H1 (cell line): ENCODE measurements at regions not wholly inside any gene's neighbourhood (a gene's known extent, or its start where the extent isn't known, plus 50 kb on each side); places are given as distances from the start of the nearest gene placed in this dataset.

ENCODE experiments used
- CTCF ChIA-PET: fragments of 300-600 bp; sonication (Branson Sonifier 250); formaldehyde crosslinking; loops from one replicate; lab custom pipeline; 2021; ENCODE audit not compliant: partially characterized antibody; lab: Charles Lee
- POLR2A ChIA-PET: fragments of 300-600 bp; sonication (Branson Sonifier 250); formaldehyde crosslinking; loops from one replicate; lab custom pipeline; 2021; ENCODE audit warnings: inconsistent platforms; ENCODE audit not compliant: partially characterized antibody; lab: Charles Lee
- DNase-seq, 2 experiments: peaks; one replicate each; pipeline versions ENCODE4 v3.0.0 to v3.0.0-alpha.2; 2010 to 2022; ENCODE audit warnings: low spot score in 2 of 2, low read depth in 1 of 2, mixed read lengths in 1 of 2
- FAIRE-seq: peaks from 2 replicates; lab custom pipeline; 2011; peaks lifted over from hg19 to GRCh38; lab: Jason Lieb, UNC
- H2AFZ ChIP-seq: 2 replicates; pipeline ENCODE4 v1.8.1; 2012; ENCODE audit warnings: low read length, inconsistent platforms
- H2AK5ac ChIP-seq: 2 replicates; pipeline ENCODE4 v1.6.1; 2013; ENCODE audit warnings: low read depth, low read length
- H2BK120ac ChIP-seq: replicated peaks from 2 replicates; pipeline ENCODE3; 2013; ENCODE audit warnings: low read depth, low read length, inconsistent platforms
- H2BK12ac ChIP-seq: 2 replicates; pipeline ENCODE4 v1.6.1; 2013; ENCODE audit warnings: low read depth, low read length
- H2BK15ac ChIP-seq: 2 replicates; pipeline ENCODE4 v1.6.1; 2013; ENCODE audit warnings: low read length
- H2BK20ac ChIP-seq: 2 replicates; pipeline ENCODE4 v1.6.1; 2013; ENCODE audit warnings: low read length
- H2BK5ac ChIP-seq: 2 replicates; pipeline ENCODE4 v1.6.1; 2013; ENCODE audit warnings: low read depth, low read length
- H3K14ac ChIP-seq: 2 replicates; pipeline ENCODE4 v1.6.1; 2013; ENCODE audit warnings: inconsistent platforms; ENCODE audit not compliant: insufficient read length
- H3K18ac ChIP-seq: 2 replicates; pipeline ENCODE4 v1.6.1; 2013; ENCODE audit warnings: low read length; ENCODE audit errors: extremely low read depth
- H3K23ac ChIP-seq: 2 replicates; pipeline ENCODE4 v1.6.1; 2013; ENCODE audit warnings: inconsistent platforms; ENCODE audit not compliant: insufficient read length
- H3K23me2 ChIP-seq: 2 replicates; pipeline ENCODE4 v1.6.1; 2013; ENCODE audit warnings: low read depth, low read length
- H3K27ac ChIP-seq: 2 replicates; pipeline ENCODE4 v1.6.1; 2011; ENCODE audit warnings: low read depth, low read length, inconsistent platforms
- H3K27me3 ChIP-seq, 4 experiments: replicated peaks in 1 of 4; 1 replicate in 1 of 4; 2 replicates in 3 of 4; pipeline versions ENCODE4 v1.6.1 to v1.8.1; 2011 to 2013; ENCODE audit warnings: low read length in 3 of 4, mild to moderate bottlenecking in 3 of 4, inconsistent platforms in 2 of 4, mixed read lengths in 2 of 4, moderate library complexity in 1 of 4; ENCODE audit not compliant: control insufficient read depth in 3 of 4, insufficient read depth in 3 of 4; ENCODE audit errors: extremely low read depth in 1 of 4
- H3K36me3 ChIP-seq, 4 experiments: 2 replicates each; pipeline versions ENCODE4 v1.6.1 to v1.8.1; 2011 to 2013; ENCODE audit warnings: mild to moderate bottlenecking in 4 of 4, low read length in 3 of 4, moderate library complexity in 2 of 4, control low read depth in 1 of 4, inconsistent platforms in 1 of 4; ENCODE audit not compliant: insufficient read depth in 4 of 4, control insufficient read depth in 2 of 4
- H3K4ac ChIP-seq: replicated peaks from 2 replicates; pipeline ENCODE3; 2013; ENCODE audit warnings: low read length, low read depth, mixed read lengths, inconsistent platforms; ENCODE audit not compliant: insufficient read length
- H3K4me1 ChIP-seq, 4 experiments: replicated peaks in 1 of 4; 1 replicate in 1 of 4; 2 replicates in 3 of 4; pipeline versions ENCODE4 v1.6.1 to v1.8.1; 2011 to 2013; ENCODE audit warnings: low read length in 3 of 4, inconsistent platforms in 2 of 4, mixed read lengths in 1 of 4; ENCODE audit not compliant: insufficient read depth in 4 of 4, control insufficient read depth in 3 of 4
- H3K4me2 ChIP-seq, 2 experiments: 2 replicates each; pipeline versions ENCODE4 v1.6.1 to v1.8.1; 2011 to 2013; ENCODE audit warnings: low read depth in 2 of 2, low read length in 2 of 2, control low read depth in 1 of 2, inconsistent platforms in 1 of 2, mild to moderate bottlenecking in 1 of 2; ENCODE audit not compliant: insufficient read depth in 1 of 2
- H3K4me3 ChIP-seq, 4 experiments: fragments of 200-600, 300-600 bp in 1 of 4; sonication (generic), shearing (Covaris generic), sonication (Bioruptor Twin) in 1 of 4; 2 replicates each; pipeline versions ENCODE4 v1.5.1 to v1.8.1; 2011 to 2016; ENCODE audit warnings: low read length in 4 of 4, low read depth in 3 of 4, control low read depth in 2 of 4, inconsistent platforms in 2 of 4, mild to moderate bottlenecking in 2 of 4, mixed read lengths in 1 of 4, moderate library complexity in 1 of 4; ENCODE audit not compliant: insufficient read depth in 2 of 4; ENCODE audit errors: extremely low read depth in 1 of 4
- H3K56ac ChIP-seq: replicated peaks from 2 replicates; pipeline ENCODE3; 2013; ENCODE audit warnings: low read depth, mild to moderate bottlenecking, mixed read lengths, low read length, inconsistent platforms; ENCODE audit not compliant: insufficient read length
- H3K79me1 ChIP-seq: 2 replicates; pipeline ENCODE4 v1.6.1; 2013; ENCODE audit warnings: low read depth, low read length, control low read depth
- H3K79me2 ChIP-seq, 2 experiments: 2 replicates each; pipeline versions ENCODE4 v1.6.1 to v1.8.1; 2012 to 2013; ENCODE audit warnings: low read length in 2 of 2, mild to moderate bottlenecking in 2 of 2, inconsistent platforms in 1 of 2; ENCODE audit not compliant: insufficient read depth in 2 of 2, control insufficient read depth in 1 of 2
- H3K9ac ChIP-seq, 4 experiments: replicated peaks in 1 of 4; 1 replicate in 1 of 4; 2 replicates in 3 of 4; pipeline versions ENCODE4 v1.6.1 to v1.8.1; 2011 to 2013; ENCODE audit warnings: low read depth in 3 of 4, low read length in 3 of 4, control low read depth in 2 of 4, mild to moderate bottlenecking in 2 of 4, moderate library complexity in 2 of 4, inconsistent platforms in 1 of 4; ENCODE audit errors: extremely low read depth in 1 of 4
- H3K9me3 ChIP-seq, 2 experiments: 2 replicates each; pipeline versions ENCODE4 v1.6.1 to v1.8.1; 2012 to 2013; ENCODE audit warnings: mild to moderate bottlenecking in 2 of 2, moderate library complexity in 2 of 2, control low read depth in 1 of 2, inconsistent platforms in 1 of 2, low read depth in 1 of 2, low read length in 1 of 2, mixed read lengths in 1 of 2; ENCODE audit not compliant: insufficient read depth in 2 of 2
- H4K20me1 ChIP-seq, 2 experiments: replicated peaks in 1 of 2; 2 replicates each; pipeline versions ENCODE3 to v1.8.1; 2011 to 2013; ENCODE audit warnings: inconsistent platforms in 2 of 2, low read length in 2 of 2, mild to moderate bottlenecking in 1 of 2; ENCODE audit not compliant: insufficient read depth in 2 of 2, control insufficient read depth in 1 of 2
- H4K5ac ChIP-seq: 2 replicates; pipeline ENCODE4 v1.6.1; 2013; ENCODE audit warnings: low read length, low read depth, mixed read lengths, inconsistent platforms; ENCODE audit not compliant: insufficient read length
- H4K8ac ChIP-seq: 2 replicates; pipeline ENCODE4 v1.8.0; 2013; ENCODE audit warnings: mild to moderate bottlenecking, moderate library complexity, low read length, inconsistent platforms; ENCODE audit not compliant: insufficient read depth; ENCODE audit errors: extremely low read depth
- H4K91ac ChIP-seq: replicated peaks from 2 replicates; pipeline ENCODE3; 2013; ENCODE audit warnings: low read length, mixed read lengths, inconsistent platforms; ENCODE audit not compliant: insufficient read length
- HDAC2 ChIP-seq, 2 experiments: fragments of 300-600 bp in 1 of 2; sonication (generic) in 1 of 2; IDR thresholded peaks; 2 replicates each; pipeline ENCODE4 v1.6.1; 2011 to 2012; ENCODE audit warnings: low read depth in 2 of 2, low read length in 2 of 2, mild to moderate bottlenecking in 2 of 2, moderate library complexity in 2 of 2, borderline replicate concordance in 1 of 2, inconsistent platforms in 1 of 2
- HDAC6 ChIP-seq: IDR thresholded peaks from one replicate; pipeline ENCODE4 v1.7.1; 2012; ENCODE audit warnings: low read depth, mild to moderate bottlenecking, inconsistent platforms, low read length, moderate library complexity
- RAD21 ChIP-seq, 2 experiments: IDR thresholded peaks in 1 of 2; conservative IDR thresholded peaks in 1 of 2; 2 replicates each; pipeline ENCODE4 v1.6.1; 2011; ENCODE audit warnings: low read depth in 2 of 2, low read length in 2 of 2, improper control_type of control experiment in 1 of 2, inconsistent platforms in 1 of 2, mild to moderate bottlenecking in 1 of 2, moderate library complexity in 1 of 2
- RBBP5 ChIP-seq: IDR thresholded peaks from 2 replicates; pipeline ENCODE4 v1.7.1; 2012; ENCODE audit warnings: low read depth, mild to moderate bottlenecking, inconsistent platforms, low read length, moderate library complexity, borderline replicate concordance
- RFX5 ChIP-seq: IDR thresholded peaks from 2 replicates; pipeline ENCODE4 v1.6.1; 2011; ENCODE audit warnings: low read depth, low read length, improper control_type of control experiment, borderline replicate concordance
- RNF2 ChIP-seq: fragments of 200-900, 300-1000 bp; sonication (generic); IDR thresholded peaks from 2 replicates; pipeline ENCODE4 v1.7.1; 2016; ENCODE audit warnings: borderline replicate concordance, low read depth, mild to moderate bottlenecking, antibody characterized with exemption, low read length; ENCODE audit not compliant: poor library complexity, severe bottlenecking; ENCODE audit errors: missing control alignments
- SAP30 ChIP-seq: fragments of 300-600 bp; sonication (generic); IDR thresholded peaks from 2 replicates; pipeline ENCODE4 v1.7.1; 2012; ENCODE audit warnings: low read length, moderate library complexity, mild to moderate bottlenecking, inconsistent platforms; ENCODE audit not compliant: insufficient read depth, insufficient replicate concordance
- SIN3A ChIP-seq, 2 experiments: IDR thresholded peaks in 1 of 2; conservative IDR thresholded peaks in 1 of 2; 2 replicates each; pipeline ENCODE4 v1.6.1; 2011 to 2012; ENCODE audit warnings: low read length in 2 of 2, improper control_type of control experiment in 1 of 2, low read depth in 1 of 2, mild to moderate bottlenecking in 1 of 2
- TAF1 ChIP-seq: IDR thresholded peaks from 2 replicates; pipeline ENCODE4 v1.6.1; 2011; ENCODE audit warnings: mild to moderate bottlenecking, low read depth, low read length
- TBP ChIP-seq: IDR thresholded peaks from 2 replicates; pipeline ENCODE4 v1.6.1; 2011; ENCODE audit warnings: low read depth, low read length, improper control_type of control experiment
- WGBS, 2 experiments: shearing (Covaris generic) in 1 of 2; methylation state at CpG; one replicate each; pipeline versions ENCODE4 v1.1.6 to v1.1.7; 2013 to 2015; ENCODE audit warnings: low lambda C conversion rate in 2 of 2, mixed read lengths in 2 of 2, inconsistent platforms in 1 of 2, low coverage in 1 of 2, missing lambda C conversion rate in 1 of 2; ENCODE audit not compliant: insufficient replicate concordance in 2 of 2, insufficient coverage in 1 of 2, insufficient read length in 1 of 2; ENCODE audit errors: extremely low coverage in 1 of 2, missing lambda C conversion rate in 1 of 2; 5-methylcytosine and 5-hydroxymethylcytosine counted together
- TF ChIP-seq, protein P1 (sequence below): IDR thresholded peaks from 2 replicates; pipeline ENCODE4 v1.6.1; 2012; ENCODE audit warnings: inconsistent platforms

DNA sequence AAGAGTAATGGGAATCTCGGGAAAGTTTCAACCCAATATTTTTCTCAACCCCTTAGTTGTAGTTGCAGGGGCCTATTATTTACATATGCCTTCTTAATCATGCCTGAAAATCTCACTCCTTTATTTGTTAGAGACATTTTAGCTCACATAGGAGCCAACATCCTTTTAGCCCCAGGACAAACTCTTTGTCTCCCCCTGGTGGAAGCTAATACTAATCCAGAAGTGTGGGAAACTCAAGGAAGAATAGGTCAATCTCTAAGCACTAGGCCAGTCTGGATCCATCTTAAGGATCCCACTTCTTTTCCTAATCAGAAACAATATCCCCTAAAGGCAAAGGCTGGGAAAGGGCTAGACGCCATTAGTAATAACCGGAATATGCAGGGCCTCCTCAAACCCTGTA lies 550.9 kb upstream of the PKDCC start:
- POLR2A ChIA-PET = no interaction called here
- TF ChIP-seq RNF2 (no peak), SAP30 (no peak), HDAC2 (IDR thresholded peaks at IDR 0.05; ENCODE audit: borderline replicate concordance in 1 of 2, low read depth in 2 of 2, low read length in 2 of 2) (no peak), RAD21 (IDR thresholded peaks at IDR 0.05 in 1 of 2, conservative IDR thresholded peaks at IDR 0.05 in 1 of 2; ENCODE audit: low read depth in 2 of 2, low read length in 2 of 2) (0 out of 4 replicates have a peak, but pooled peaks of 1 of the 2 experiments have one; percentile 9), HDAC6 (no peak), TBP (no peak), RBBP5 (no peak), RFX5 (no peak), SIN3A (conservative IDR thresholded peaks at IDR 0.05 in 1 of 2, IDR thresholded peaks at IDR 0.05 in 1 of 2; ENCODE audit: low read depth in 1 of 2, low read length in 2 of 2) (no peak), TAF1 (no peak)
- TF ChIP-seq, protein P1, sequence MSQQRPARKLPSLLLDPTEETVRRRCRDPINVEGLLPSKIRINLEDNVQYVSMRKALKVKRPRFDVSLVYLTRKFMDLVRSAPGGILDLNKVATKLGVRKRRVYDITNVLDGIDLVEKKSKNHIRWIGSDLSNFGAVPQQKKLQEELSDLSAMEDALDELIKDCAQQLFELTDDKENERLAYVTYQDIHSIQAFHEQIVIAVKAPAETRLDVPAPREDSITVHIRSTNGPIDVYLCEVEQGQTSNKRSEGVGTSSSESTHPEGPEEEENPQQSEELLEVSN = no peak

More for the DNA sequence above, 550.9 kb upstream of the PKDCC start:
- no peak overlapping the region for H2BK12ac ChIP-seq
- H3K18ac ChIP-seq = no peak overlapping the region
- 93% methylated on average over 3 of the region's 3 CpGs; no CpG with 5 or more reads in 1 of the 2 experiments for WGBS, 2 experiments
- no peak overlapping the region for H4K8ac ChIP-seq
- no peak overlapping the region for H2BK120ac ChIP-seq
- no peak overlapping the region for H2BK15ac ChIP-seq
- H4K91ac ChIP-seq = no peak overlapping the region
- no peak overlapping the region for H3K4me2 ChIP-seq
- H4K20me1 ChIP-seq = no peaks in the 10 kb centered on the region
- CTCF ChIA-PET = interaction anchor here (0.7 to 2.3 kb wide), 4 partner anchors 9 to 101 kb away, joined by 3 to 6 read pairs (median 3); no protein-coding TSS in a partner anchor
- no peak overlapping the region for H3K23ac ChIP-seq
- H4K5ac ChIP-seq = no peak overlapping the region
- no peak overlapping the region for H3K4me3 ChIP-seq
- H2BK20ac ChIP-seq = no peak overlapping the region
- no peak overlapping the region for H3K9ac ChIP-seq
- no peak overlapping the region for H2AFZ ChIP-seq
- H3K27ac ChIP-seq = no peak overlapping the region
- no peak for DNase-seq
- peaks cover 0 to 4% (median 0%) of the 10 kb centered on the region in 4 experiments; a peak in 1 of 8 replicates for H3K36me3 ChIP-seq
- H3K27me3 ChIP-seq = no peaks in the 10 kb centered on the region
- H2BK5ac ChIP-seq = no peak overlapping the region
- no peak overlapping the region for H3K4ac ChIP-seq
- no peaks in the 10 kb centered on the region for H3K79me1 ChIP-seq
- H3K56ac ChIP-seq = no peak overlapping the region
- H3K23me2 ChIP-seq = no peaks in the 10 kb centered on the region
- H3K4me1 ChIP-seq = no peaks in the 10 kb centered on the region
- H3K9me3 ChIP-seq = peaks cover 68 to 69% of the 10 kb centered on the region in 2 experiments
- H2AK5ac ChIP-seq = no peak overlapping the region
- H3K79me2 ChIP-seq = no peaks in the 10 kb centered on the region
- FAIRE-seq = no peak
- no peak overlapping the region for H3K14ac ChIP-seq
